Fibroblast of skin of back (primary cell): ENCODE measurements at regions not wholly inside any gene's neighbourhood (a gene's known extent, or its start where the extent isn't known, plus 50 kb on each side); places are given as distances from the start of the nearest gene placed in this dataset.
"Not testable (repeated sequence)": the region's sequence is repeated elsewhere in the genome, so short reads cannot be mapped to it uniquely, and the experiment has no call there.

Experiments used
- DNase-seq: peaks from one replicate; pipeline ENCODE4 v3.0.0-alpha.2; 2013

DNA sequence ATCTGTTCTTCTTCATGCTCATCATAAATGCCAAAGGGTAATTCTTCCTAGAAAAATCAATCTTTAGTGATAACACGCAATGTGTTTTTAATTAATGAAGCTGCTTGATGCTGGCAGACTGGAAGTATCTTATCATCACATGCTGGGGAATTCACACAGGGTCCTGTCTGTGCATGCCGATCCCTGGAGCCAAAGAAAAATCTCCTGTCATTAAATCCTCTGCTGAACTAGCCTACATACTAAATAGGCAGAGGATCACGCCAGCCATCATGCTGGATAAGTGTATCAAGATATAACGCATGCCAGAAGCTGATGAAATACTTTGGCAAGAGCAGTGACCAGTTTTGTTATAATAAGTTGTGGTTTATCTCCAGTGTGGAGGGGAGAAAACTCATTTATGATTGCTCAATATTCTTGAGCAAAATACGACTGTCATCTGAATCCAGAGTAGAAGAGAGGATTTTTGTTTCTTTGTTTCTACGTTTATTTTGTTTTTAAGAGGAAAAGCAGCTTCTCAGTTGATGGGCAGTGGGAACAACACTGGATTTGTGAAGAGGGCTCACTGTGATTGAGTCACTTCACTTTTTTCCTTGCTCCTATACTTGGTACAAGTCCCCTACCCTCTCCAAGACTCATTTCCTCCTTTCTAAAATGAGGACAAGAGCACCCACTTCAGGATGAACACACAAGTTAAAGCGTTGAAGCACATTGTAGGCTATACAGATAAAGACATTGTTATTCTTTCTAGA lies 649.1 kb downstream of the TNS3 start:
- DNase-seq = peak; percentile 94

DNA sequence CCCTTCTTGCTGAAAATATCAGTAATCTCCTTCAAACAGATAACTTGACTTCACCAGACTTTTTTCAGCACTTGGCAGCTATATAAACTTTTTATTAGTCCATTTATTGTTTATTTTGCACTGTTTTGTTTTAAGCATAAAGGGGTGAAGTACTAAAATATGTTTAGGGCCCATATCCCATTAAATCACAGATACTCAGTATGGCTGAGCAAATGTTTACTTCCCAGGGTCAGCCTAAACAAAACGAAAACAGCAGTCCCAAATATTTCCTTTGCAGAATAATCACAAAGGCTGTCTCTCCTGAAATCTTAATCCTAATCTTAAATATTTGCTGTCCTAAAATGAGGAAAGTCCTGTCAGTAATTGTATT lies 649.6 kb downstream of the TNS3 start:
- no peak for DNase-seq

DNA sequence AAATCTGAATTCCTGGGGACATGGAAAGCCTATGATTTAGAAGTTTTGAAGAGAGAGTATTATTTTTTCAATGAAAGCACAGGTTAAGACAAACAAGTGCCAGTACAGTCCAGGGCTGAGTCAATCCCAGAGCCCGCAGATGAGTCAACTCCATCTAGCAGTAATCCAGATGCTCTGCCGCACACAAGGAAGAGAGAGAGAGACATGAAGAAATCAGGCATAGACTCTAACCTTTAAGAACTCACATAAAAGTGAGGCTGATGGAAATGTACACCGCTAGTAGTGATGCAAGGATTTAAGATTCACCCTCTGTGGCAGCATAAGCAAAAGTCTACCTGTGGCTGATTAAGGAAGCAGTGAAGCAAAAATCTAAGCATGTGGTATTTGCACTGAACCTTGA lies 651.5 kb downstream of the TNS3 start:
- peak; percentile 96 for DNase-seq

DNA sequence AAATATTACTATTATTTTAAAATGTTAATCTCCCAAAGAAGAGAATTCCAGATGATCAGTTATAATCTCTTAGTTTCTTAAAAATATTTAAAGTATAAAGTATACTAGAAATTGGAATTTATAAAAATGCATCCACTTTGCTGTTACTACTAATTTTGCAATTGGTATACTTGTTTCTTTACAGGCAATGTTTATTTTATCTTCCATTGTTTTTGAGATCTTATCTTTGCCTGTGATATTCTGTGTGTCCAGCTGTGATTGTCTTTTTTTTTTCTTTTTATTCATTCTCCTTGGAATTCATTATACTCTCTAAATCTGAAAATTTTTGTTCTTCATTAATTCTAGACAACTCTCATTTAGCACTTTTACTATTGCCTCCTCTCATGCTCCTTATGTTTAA lies 652.6 kb downstream of the TNS3 start:
- no peak for DNase-seq

DNA sequence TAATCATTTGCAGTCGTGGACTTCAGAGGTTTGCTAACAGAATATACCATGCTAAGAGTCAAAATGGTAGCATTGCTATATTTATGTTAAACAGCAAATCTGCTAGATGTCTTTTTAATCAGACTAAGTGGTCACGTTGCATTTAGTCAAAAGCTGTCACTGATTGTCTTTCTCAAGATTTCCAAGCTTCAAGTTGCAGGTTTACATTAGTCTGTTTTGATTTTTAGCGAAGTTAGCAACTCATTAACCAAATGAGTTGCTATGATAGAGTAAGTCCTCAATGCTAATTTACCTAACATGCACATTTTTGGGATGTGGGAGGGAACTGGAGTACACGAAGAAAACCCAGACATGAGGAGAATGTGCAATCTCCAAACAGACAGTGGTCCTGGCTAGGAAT lies 653.2 kb downstream of the TNS3 start:
- no peak for DNase-seq

DNA sequence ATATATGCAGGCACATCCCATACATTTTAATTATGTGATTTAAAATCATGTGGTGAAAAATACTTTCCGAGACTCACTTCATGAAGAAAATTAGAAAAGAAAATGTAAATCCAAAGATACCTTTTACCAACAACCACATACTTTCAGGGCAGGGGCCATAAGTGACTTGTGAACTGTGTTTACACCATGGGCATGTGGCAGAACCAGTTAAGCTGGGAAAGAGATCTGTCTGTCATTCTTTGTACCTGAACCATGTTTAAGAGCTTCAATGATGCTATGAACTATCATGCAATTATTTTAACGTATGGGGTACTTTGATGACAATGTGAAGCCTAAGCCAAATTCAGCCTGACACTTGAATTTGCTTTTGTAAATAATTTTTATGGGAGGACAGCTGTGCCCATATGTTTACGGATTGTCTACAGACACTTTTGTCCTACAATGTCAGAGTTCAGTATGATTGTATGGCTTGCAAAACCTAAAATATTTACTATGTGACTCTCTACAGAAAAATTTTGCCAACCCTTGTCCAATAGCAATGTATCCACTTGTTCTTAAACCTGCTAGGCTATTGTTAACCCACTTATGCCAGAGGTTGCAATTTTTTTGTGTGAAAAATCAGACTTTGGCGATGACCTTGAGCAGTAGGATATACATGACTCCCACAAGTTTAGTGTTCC lies 654.6 kb downstream of the TNS3 start:
- no peak for DNase-seq

DNA sequence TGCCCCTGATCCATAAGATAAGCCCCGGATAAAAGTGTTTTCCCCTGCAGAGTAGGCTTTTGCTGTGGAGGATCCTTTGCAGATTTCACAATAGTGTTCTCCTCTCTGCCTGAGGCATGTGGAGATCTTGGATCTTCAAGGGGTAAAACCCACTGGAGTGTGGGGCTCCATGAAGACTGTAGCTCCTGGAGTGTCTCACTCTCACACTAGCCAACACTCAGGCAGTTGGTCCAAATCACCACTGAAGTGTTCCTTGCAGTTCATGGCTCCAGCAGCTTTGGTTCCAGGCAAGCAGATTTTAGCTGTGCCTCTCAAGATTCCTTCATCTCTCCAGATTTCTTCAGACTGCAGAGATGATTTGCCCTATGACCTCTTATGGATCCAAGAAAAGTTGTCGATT lies 665.3 kb downstream of the TNS3 start:
- no peak for DNase-seq

DNA sequence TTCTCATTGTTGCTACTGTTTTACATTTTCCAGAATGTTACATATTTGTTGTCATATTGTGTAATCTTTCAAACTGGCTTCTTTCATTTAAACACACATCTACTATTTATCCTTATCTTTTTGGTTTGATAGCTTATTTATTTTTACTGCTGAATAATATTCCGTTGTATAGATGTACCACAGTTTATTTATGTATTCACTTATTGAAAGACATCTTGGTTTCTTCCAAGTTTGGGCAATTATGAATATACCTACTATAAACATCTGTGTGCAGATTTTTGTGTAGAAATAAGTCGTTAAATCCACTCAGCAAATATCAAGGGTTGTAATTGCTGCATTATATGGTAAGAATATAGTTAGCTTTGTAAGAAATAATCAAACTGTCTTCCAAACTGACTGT lies 669.2 kb downstream of the TNS3 start:
- DNase-seq = no peak

DNA sequence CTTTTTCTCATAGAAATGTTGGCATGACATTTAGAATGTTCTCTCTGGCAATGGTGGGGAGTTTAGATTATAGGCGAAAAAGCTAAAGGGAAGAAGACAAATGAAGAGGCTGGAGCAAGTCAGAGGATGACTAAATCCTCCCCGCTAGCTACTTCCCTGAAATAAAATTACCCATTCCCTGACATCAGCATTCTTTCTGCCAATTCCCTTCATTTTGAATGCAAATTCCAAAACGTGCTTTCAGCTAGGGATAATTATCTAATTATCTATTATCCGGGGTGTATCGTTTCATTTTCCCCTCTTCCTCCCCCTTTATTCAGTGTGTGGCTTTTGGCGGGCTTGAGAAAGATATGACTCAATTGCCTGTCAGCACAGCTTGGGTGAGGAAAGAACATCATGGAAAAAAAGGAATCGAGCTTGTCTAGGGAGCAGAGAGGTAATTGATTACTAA lies 672.3 kb downstream of the TNS3 start:
- DNase-seq = peak; percentile 81

DNA sequence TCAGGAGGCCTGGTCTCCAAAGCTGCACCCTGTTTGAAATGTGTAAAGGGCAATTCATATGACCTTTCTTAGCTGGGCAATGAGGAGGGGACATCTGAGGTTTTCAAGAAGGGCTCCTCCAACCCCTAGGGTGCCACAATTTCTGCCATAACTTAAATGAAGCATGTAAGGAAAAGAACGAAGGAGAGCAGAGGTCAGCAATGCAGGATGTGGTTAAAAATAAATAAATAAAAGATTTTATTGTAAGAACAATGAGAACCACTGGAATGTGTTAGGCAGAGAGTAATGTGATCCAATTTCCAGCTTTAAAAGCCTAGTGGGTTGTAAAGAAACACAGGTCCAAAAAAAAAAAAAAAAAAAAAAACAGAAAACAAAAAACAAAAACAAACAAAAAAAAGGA lies 673.1 kb downstream of the TNS3 start:
- peak; percentile 88 for DNase-seq

DNA sequence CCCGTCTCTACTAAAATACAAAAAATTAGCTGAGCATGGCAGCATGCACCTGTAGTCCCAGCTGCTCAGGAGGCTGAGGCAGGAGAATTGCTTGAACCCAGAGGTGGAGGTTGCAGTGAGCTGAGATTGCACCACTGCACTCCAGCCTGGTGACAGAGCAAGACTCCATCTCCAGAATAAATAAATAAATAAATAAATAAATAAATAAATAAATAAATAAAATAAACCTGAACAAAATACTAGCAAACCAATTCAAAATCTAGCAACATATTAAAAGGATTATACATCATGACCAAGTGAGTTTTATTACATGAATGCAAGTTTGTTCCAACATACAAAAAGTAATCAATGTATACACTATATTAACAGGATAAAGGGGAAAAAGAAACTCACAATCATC lies 677.4 kb downstream of the TNS3 start:
- DNase-seq = not testable (repeated sequence)

DNA sequence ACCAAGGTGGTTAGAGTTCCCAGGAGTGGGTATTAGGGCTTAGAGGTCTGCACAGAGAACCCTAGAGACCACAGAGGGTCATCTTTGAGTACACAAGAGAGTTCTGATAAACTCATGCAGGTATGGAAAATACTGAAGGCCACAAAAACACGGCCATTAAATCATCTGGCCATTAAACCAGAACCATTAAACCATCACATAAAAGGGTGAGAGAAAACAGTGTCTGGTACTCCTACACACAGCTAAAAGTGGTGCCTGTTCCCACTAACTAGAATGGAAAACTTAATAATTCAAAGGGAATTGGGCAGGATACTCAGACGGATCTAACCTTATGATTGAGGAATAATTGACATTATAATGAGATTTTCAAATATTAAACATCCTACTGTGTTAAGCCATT lies 679.4 kb downstream of the TNS3 start:
- no peak for DNase-seq

DNA sequence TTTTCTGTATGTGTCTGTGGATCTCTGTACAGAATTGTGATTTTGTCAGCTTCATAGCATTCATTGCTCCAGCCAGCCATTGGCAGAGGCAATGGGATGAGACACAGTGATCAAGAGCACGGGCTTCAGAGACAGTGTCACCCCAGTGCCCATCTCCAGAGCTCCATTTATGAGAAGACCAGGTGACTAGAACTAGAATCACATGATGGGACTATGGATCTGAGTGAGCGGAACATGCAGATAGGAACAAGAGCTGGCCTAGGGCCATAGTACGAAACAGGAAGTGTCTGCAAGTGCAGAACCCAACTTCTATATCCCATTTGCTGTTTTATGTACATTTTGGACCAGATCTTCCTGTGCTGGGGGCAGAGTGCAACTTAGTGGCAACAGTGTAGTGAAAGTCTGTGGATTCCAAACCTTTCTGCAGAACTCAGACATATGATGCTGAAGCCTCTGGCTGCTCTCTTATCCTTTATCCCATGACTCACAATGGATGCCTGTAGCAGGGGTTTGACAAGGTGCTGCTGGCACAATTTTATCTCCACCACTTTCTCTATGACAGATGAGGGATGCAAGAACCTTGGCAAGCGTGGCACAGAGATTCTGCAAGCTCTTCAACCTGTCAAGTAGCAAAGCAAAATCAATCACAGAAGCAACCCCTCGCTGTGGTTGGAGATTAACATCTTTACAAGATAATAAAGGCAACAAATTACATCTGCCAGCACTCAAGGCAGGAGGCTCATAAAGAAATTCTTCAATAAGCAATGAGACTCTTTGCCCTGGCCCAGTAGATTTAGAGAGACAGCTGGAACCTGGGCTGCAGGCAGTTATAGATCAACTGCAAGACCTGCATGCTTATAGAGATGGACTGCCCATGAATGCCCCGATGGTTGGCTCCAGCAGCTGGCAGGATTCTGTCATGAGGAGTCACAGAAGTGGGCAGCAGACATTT lies 681.3 kb downstream of the TNS3 start:
- DNase-seq = no peak

DNA sequence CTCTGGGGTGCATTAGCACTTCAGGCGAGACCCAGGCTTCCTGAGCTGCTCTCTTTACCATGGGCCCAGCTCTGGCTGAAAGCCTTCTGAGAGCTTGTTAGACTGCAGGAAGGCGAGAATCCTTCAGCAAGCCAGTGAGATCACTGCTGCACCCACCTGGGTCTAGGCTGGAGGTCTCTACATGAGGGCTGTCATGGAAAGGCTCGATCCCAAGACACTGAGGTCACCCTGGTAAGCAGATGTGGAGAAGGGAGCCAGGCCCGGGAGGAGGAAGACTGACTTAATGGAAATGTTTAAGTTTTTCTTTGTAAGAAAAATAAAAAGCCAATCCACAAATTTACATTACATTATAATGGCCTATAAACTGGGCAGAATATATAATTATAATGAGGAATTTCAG lies 684.5 kb downstream of the TNS3 start:
- no peak for DNase-seq

DNA sequence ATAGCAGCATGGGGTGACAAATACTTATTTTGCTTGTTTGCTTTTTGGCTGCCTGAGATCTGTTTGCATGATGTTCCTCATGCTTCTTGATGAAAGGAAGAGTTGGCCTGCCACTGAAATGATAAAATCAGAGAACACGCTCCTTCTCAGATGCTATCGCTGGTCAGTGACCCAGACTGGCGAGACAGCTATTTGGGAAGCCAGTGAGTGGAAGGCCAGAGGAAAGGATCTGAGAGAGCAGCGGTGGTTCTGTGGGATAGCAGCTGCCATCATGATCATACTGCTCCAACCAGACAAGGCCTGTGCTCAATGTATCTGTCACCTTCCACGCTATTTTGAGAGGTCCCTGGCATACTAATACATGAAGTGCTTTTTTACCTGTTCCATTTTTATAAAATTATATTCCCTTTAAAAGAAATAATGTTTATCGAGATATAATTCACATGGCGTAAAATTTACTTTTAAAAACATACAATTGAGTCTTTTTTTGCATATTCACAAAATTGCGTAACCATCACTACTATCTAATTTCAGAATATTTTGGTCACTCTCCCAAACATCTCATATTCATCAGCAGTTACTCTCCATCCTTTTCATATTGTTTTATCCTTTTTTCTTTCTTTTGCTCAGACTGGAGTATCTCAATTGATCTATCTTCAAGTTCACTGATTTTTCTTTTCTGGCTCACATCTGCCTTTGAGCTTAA lies 695.1 kb downstream of the TNS3 start:
- no peak for DNase-seq

DNA sequence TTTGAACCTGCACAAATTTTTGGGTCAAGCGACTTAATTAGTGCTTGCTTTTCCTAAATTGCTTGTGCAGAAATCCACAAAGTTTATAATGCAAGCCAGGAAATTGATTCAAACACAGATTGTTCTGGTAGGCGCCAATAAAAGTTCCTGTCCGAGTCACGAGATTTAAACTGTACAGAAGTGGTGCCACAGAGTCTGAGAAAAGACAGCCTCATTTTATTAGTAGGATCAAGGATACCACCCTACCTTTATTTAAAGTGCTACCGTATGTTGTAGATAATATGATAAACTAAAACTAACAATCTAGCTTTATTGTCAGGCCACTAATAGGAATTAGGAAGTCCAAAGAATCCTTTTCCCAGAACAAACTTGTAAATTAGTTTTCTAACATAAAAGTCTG lies 696.7 kb downstream of the TNS3 start:
- no peak for DNase-seq

DNA sequence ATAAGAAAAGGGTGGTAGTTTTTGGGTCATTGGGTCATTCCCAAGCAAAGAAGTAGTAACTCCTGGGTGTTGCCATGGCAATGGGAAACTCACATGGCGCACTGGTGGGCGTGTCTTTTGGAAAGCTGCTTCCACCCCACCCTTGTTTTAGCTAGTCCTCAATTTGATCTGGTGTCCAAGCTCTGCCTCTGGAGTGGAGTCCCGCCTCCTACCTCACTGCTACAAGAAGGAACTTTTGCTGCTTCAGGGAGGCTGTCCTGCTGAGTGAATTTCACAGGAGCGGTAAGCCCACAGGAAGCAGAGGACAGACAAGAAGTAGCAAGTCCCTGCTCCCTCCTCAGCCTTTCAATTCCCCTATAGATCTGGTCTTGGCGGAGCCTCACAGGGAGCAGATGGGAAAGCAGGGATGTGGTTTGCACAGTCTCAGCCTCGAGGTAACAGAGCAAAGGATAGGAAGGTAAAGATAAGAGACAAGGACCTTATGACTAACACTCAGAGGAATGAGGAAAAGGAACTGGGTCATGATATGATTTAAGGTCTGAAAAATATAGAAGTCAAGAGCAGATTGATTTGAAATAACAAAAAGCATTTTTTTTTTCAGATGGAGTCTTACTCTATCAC lies 700.3 kb downstream of the TNS3 start:
- no peak for DNase-seq

DNA sequence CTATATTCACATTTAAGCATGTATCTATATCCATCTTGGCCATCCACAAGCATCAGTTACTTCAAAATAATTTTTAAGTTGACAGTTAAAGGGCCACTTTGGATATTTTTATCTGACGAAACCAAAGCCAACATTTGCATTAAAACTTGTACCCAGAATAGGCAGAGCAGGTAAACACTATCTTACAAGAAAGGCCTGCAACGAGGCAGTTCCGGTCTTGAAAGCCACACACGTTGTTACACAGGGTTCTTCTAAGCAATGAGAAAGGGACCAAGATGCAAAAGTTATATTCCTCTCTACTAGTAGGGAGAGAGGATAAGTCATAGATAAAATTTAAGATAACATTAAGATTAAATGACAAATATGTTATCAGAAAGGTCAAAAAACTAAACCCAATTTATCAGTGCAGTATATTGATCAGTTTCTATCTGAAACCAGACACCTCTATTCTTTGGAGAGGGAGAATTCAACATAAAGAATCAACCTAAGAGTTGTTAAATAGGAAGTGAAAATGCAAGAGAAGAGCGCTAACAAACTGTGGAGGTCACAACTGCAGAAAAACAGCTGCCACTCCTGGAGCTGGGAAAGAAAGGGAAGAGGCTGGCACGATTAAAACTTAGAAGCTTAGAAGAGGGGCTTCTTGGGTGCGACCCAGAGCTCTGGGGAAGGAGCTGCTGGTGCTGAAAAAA lies 701.3 kb downstream of the TNS3 start:
- no peak for DNase-seq

DNA sequence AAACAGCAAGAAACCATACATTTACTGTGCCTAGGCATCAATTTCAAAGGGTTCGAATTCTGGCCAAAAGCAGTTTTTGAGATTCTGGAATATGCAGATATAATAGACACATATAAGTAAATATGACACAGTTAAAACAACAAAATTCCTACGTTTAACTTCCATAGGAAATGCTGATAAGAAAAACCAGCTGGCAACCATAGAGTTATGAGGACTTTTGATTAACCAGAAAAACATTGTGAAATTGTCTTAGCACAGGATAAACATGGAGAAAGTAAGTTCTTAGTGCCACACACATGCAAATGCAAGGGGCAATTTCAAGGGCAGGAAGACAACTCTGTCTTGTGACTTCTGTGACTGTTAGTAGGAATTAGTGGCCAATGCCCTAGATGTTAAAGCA lies 702.1 kb downstream of the TNS3 start:
- no peak for DNase-seq

DNA sequence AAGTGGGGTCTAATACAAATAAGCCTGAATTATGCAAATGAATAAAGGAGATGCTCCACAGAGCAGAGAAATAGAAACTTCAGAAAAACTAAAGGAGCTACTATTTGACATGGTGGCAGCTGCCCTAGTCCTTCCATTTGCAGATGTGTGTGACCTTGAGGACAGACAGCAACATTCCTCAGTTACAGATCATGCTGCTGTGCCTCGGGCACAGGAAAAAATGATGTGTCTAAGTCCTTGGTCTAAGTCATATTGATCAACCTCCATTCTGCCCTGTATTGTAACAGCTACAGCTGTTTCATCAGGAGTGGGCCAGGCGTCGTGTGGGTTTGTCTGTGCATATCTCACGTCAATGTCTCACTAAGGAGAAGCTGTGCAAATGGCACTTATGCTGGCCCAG lies 710.4 kb downstream of the TNS3 start:
- no peak for DNase-seq

DNA sequence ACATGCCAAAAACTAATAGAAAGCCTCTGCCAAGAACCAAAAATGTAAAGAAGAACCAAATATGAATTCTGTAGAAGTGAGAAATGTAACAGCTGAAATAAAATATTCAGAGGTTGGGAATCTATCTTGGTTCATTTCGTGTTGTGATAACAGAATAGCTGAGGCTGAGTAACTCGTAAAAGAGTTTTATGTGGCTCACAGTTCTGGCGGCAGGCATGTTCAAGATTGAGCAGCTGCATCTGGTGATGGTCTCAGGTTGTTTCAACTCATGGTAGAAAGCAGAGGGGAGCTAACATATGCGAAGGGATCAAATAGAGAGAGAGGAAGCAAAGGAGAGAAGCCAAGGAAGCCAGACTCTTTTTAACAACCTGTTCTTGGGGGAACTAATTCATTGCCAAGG lies 717.2 kb downstream of the TNS3 start:
- DNase-seq = no peak
